ENCODE measurements at regions not wholly inside any gene's neighbourhood (a gene's known extent, or its start where the extent isn't known, plus 50 kb on each side); places are given as distances from the start of the nearest gene placed in this dataset.
A peak's percentile ranks its signal among the peaks of the same experiment; 100 is the strongest.

- intact Hi-C loops (cut with DNase I) = no loop called here
- no peak for DNase-seq
Measured at GRCh38 chr2:129732630-129733026, 246.8 kb upstream of the RAB6C start.

GRCh38 chr2:129733041-129733440, 246.4 kb upstream of the RAB6C start:
- intact Hi-C loops (cut with DNase I) = no loop called here
- no peak for DNase-seq

- no peak for DNase-seq
- intact Hi-C loops (cut with DNase I) = no loop called here
Measured at GRCh38 chr2:129733579-129733978, 245.9 kb upstream of the RAB6C start.

- DNase-seq = no peak
- intact Hi-C loops (cut with DNase I) = no loop called here
Measured at GRCh38 chr2:129734343-129735034, 245.0 kb upstream of the RAB6C start.

GRCh38 chr2:129735576-129735975, 243.9 kb upstream of the RAB6C start:
- no peak for DNase-seq
- intact Hi-C loops (cut with DNase I) = no loop called here

- DNase-seq = no peak
- intact Hi-C loops (cut with DNase I) = no loop called here
Measured at GRCh38 chr2:129737660-129738527, 241.6 kb upstream of the RAB6C start.

GRCh38 chr2:129738799-129739198, 240.7 kb upstream of the RAB6C start:
- DNase-seq = no peak
- intact Hi-C loops (cut with DNase I) = no loop called here

GRCh38 chr2:129740504-129740903, 239.0 kb upstream of the RAB6C start:
- no peak for DNase-seq
- intact Hi-C loops (cut with DNase I) = no loop called here

GRCh38 chr2:129741165-129741564, 238.3 kb upstream of the RAB6C start:
- no peak for DNase-seq
- intact Hi-C loops (cut with DNase I) = no loop called here

GRCh38 chr2:129741623-129742022, 237.8 kb upstream of the RAB6C start:
- intact Hi-C loops (cut with DNase I) = no loop called here
- DNase-seq = no peak

GRCh38 chr2:129742415-129743180, 236.9 kb upstream of the RAB6C start:
- intact Hi-C loops (cut with DNase I) = no loop called here
- no peak for DNase-seq

GRCh38 chr2:129744141-129744540, 235.3 kb upstream of the RAB6C start:
- DNase-seq = no peak
- intact Hi-C loops (cut with DNase I) = no loop called here

- intact Hi-C loops (cut with DNase I) = no loop called here
- DNase-seq = no peak
Measured at GRCh38 chr2:129744649-129745048, 234.8 kb upstream of the RAB6C start.

GRCh38 chr2:129747500-129748125, 231.9 kb upstream of the RAB6C start:
- intact Hi-C loops (cut with DNase I) = no loop called here
- DNase-seq = no peak

- intact Hi-C loops (cut with DNase I) = no loop called here
- peak in 1 of 10 donors; percentile 82 for DNase-seq
Measured at GRCh38 chr2:129748250-129748649, 231.2 kb upstream of the RAB6C start.

GRCh38 chr2:129748653-129749052, 230.8 kb upstream of the RAB6C start:
- no peak for DNase-seq
- intact Hi-C loops (cut with DNase I) = no loop called here

- no peak for DNase-seq
- intact Hi-C loops (cut with DNase I) = no loop called here
Measured at GRCh38 chr2:129751409-129751808, 228.1 kb upstream of the RAB6C start.

GRCh38 chr2:129752176-129752575, 227.3 kb upstream of the RAB6C start:
- DNase-seq = no peak
- intact Hi-C loops (cut with DNase I) = no loop called here

GRCh38 chr2:129752686-129753085, 226.8 kb upstream of the RAB6C start:
- intact Hi-C loops (cut with DNase I) = no loop called here
- DNase-seq = no peak

GRCh38 chr2:129753261-129753660, 226.2 kb upstream of the RAB6C start:
- intact Hi-C loops (cut with DNase I) = no loop called here
- DNase-seq = no peak

GRCh38 chr2:129754421-129754820, 225.0 kb upstream of the RAB6C start:
- intact Hi-C loops (cut with DNase I) = no loop called here
- DNase-seq = no peak

All from posterior cingulate gyrus (tissue), 11 donors.